D721Med (cell line): ENCODE measurements at regions not wholly inside any gene's neighbourhood (a gene's known extent, or its start where the extent isn't known, plus 50 kb on each side); places are given as distances from the start of the nearest gene placed in this dataset.
A peak's percentile ranks its signal among the peaks of the same experiment; 100 is the strongest.

Experiments
- DNase-seq: peaks from one replicate; pipeline ENCODE4 v3.0.0; 2011; ENCODE audit warnings: low spot score; ENCODE audit not compliant: insufficient read length
- FAIRE-seq: peaks from 2 replicates; lab custom pipeline; 2011; peaks lifted over from hg19 to GRCh38; lab: Jason Lieb, UNC
- CTCF ChIP-seq: IDR thresholded peaks from 2 replicates; pipeline ENCODE4 v1.5.1; 2012; ENCODE audit warnings: mild to moderate bottlenecking, control low read depth; ENCODE audit not compliant: insufficient read depth; ENCODE audit errors: missing control alignments

- TF ChIP-seq CTCF, result no peak
- FAIRE-seq (no peak), DNase-seq (no peak)
Measured at GRCh38 chr4:89665662-89666061, 171.3 kb downstream of the SNCA start.

GRCh38 chr4:89664521-89664920 is 172.4 kb downstream of the SNCA start:
- FAIRE-seq, result no peak
- no peak for TF ChIP-seq CTCF
- no peak for DNase-seq

- DNase-seq, result no peak
- no peak for TF ChIP-seq CTCF
- no peak for FAIRE-seq
Measured at GRCh38 chr4:89661173-89661899, 175.6 kb downstream of the SNCA start.

GRCh38 chr4:89660444-89661172 is 176.4 kb downstream of the SNCA start:
- TF ChIP-seq CTCF, result no peak
- DNase-seq, result no peak
- FAIRE-seq, result no peak

- FAIRE-seq (no peak), DNase-seq (no peak)
- TF ChIP-seq CTCF, result no peak
Measured at GRCh38 chr4:89658701-89659024, 178.3 kb downstream of the SNCA start.

GRCh38 chr4:89657931-89658700 is 178.8 kb downstream of the SNCA start:
- peak; percentile 62 for TF ChIP-seq CTCF
- DNase-seq (no peak), FAIRE-seq (peak; percentile 83)
